H1 (cell line): ENCODE measurements at regions not wholly inside any gene's neighbourhood (a gene's known extent, or its start where the extent isn't known, plus 50 kb on each side); places are given as distances from the start of the nearest gene placed in this dataset.

Experiments used
- EZH2 ChIP-seq: fragments of 200-600 bp; sonication (generic); IDR thresholded peaks from 2 replicates; pipeline ENCODE4 v1.7.1; 2012; ENCODE audit warnings: low read depth, mild to moderate bottlenecking, moderate library complexity, low read length, inconsistent platforms; ENCODE audit not compliant: severe bottlenecking
- POU5F1 ChIP-seq: IDR thresholded peaks from 2 replicates; pipeline ENCODE4 v1.6.1; 2011; ENCODE audit warnings: low read depth, mild to moderate bottlenecking, low read length, moderate library complexity
- TAF7 ChIP-seq: optimal IDR thresholded peaks from 2 replicates; pipeline ENCODE3; 2011; ENCODE audit warnings: low read depth, mild to moderate bottlenecking, inconsistent platforms, low read length, moderate library complexity, borderline replicate concordance
- TF ChIP-seq, protein P1 (sequence below): IDR thresholded peaks from 2 replicates; pipeline ENCODE4 v1.6.1; 2011; ENCODE audit warnings: low read length, improper control_type of control experiment

- TF ChIP-seq, protein P1, sequence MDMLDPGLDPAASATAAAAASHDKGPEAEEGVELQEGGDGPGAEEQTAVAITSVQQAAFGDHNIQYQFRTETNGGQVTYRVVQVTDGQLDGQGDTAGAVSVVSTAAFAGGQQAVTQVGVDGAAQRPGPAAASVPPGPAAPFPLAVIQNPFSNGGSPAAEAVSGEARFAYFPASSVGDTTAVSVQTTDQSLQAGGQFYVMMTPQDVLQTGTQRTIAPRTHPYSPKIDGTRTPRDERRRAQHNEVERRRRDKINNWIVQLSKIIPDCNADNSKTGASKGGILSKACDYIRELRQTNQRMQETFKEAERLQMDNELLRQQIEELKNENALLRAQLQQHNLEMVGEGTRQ = no peak
- TF ChIP-seq TAF7 = no peak
- no peak for TF ChIP-seq EZH2
- TF ChIP-seq POU5F1 = no peak
Measured at GRCh38 chr15:62532367-62532766, 367.3 kb upstream of the C2CD4B start (continued).
